GM23338 (cell line): ENCODE measurements at regions not wholly inside any gene's neighbourhood (a gene's known extent, or its start where the extent isn't known, plus 50 kb on each side); places are given as distances from the start of the nearest gene placed in this dataset.

Experiments used
- ATAC-seq: fragments of 200-7000 bp; cut with Tn5 transposase; 3 replicates; pipeline ENCODE4 v1.9.1; 2020
- DNase-seq: peaks from one replicate; pipeline ENCODE4 v3.0.0-alpha.2; 2015; ENCODE audit warnings: low spot score
- H2AFZ ChIP-seq: fragments of 200-600 bp; sonication (generic); 2 replicates; pipeline ENCODE4 v1.8.0; 2016; ENCODE audit warnings: antibody characterized with exemption, mild to moderate bottlenecking, moderate library complexity
- H3F3A ChIP-seq: fragments of 200-600 bp; sonication (generic); replicated peaks from 2 replicates; pipeline ENCODE4 v1.8.0; 2017; ENCODE audit warnings: antibody characterized with exemption, mixed run types, low read depth
- H3K27ac ChIP-seq: fragments of 200-600 bp; sonication (generic); 2 replicates; pipeline ENCODE4 v1.6.1; 2016; ENCODE audit warnings: low read depth
- H3K27me3 ChIP-seq: fragments of 200-600 bp; sonication (generic); 2 replicates; pipeline ENCODE4 v1.8.0; 2016; ENCODE audit warnings: mild to moderate bottlenecking, mixed run types, moderate library complexity; ENCODE audit not compliant: insufficient read depth
- H3K36me3 ChIP-seq: fragments of 200-600 bp; sonication (generic); 2 replicates; pipeline ENCODE4 v1.8.0; 2016; ENCODE audit warnings: mild to moderate bottlenecking; ENCODE audit not compliant: insufficient read depth
- H3K4me1 ChIP-seq: fragments of 200-600 bp; sonication (generic); 2 replicates; pipeline ENCODE4 v1.8.0; 2016; ENCODE audit warnings: mild to moderate bottlenecking, moderate library complexity; ENCODE audit not compliant: insufficient read depth
- H3K4me2 ChIP-seq: fragments of 200-600 bp; sonication (generic); 2 replicates; pipeline ENCODE4 v1.7.1; 2017; ENCODE audit warnings: mixed run types
- H3K4me3 ChIP-seq: fragments of 200-600 bp; sonication (generic); 2 replicates; pipeline ENCODE4 v1.6.1; 2016; ENCODE audit warnings: mixed run types
- H3K79me2 ChIP-seq: fragments of 200-600 bp; sonication (generic); replicated peaks from 2 replicates; pipeline ENCODE4 v1.8.0; 2017; ENCODE audit warnings: mild to moderate bottlenecking; ENCODE audit not compliant: insufficient read depth
- H3K9me2 ChIP-seq: fragments of 200-600 bp; sonication (generic); 2 replicates; pipeline ENCODE4 v1.8.0; 2017; ENCODE audit not compliant: insufficient read depth
- H4K20me1 ChIP-seq: fragments of 200-600 bp; sonication (generic); replicated peaks from 2 replicates; pipeline ENCODE4 v1.8.0; 2017; ENCODE audit warnings: mild to moderate bottlenecking; ENCODE audit not compliant: insufficient read depth
- H3K27ac Mint-ChIP-seq: 2 replicates; pipeline ENCODE4 v1.8.0; 2020; ENCODE audit warnings: inconsistent platforms, mild to moderate bottlenecking, moderate library complexity, mixed read lengths
- H3K27me3 Mint-ChIP-seq: 3 replicates; pipeline ENCODE4 v1.8.0; 2022; ENCODE audit warnings: low read depth, mild to moderate bottlenecking, moderate library complexity, mixed read lengths, inconsistent platforms; ENCODE audit not compliant: insufficient read depth, poor library complexity
- H3K36me3 Mint-ChIP-seq: 3 replicates; pipeline ENCODE4 v1.8.0; 2021; ENCODE audit warnings: low read depth, mild to moderate bottlenecking, inconsistent platforms, moderate library complexity, mixed read lengths
- H3K4me1 Mint-ChIP-seq: 3 replicates; pipeline ENCODE4 v1.8.0; 2020; ENCODE audit warnings: mild to moderate bottlenecking, inconsistent platforms, mixed read lengths
- H3K4me3 Mint-ChIP-seq: 3 replicates; pipeline ENCODE4 v1.8.0; 2021; ENCODE audit warnings: moderate library complexity, mild to moderate bottlenecking, inconsistent platforms, mixed read lengths
- H3K9me3 Mint-ChIP-seq: 3 replicates; pipeline ENCODE4 v1.8.0; 2020; ENCODE audit warnings: moderate library complexity, mild to moderate bottlenecking, inconsistent platforms, mixed read lengths
- CREB1 ChIP-seq: fragments of 250-450 bp; sonication (Bioruptor Pico); IDR thresholded peaks from 2 replicates; pipeline ENCODE4 v1.5.0; 2020; ENCODE audit warnings: low read depth, mild to moderate bottlenecking, moderate library complexity
- EZH2 ChIP-seq: fragments of 200-600 bp; sonication (generic); IDR thresholded peaks from one replicate; pipeline ENCODE4 v1.8.0; 2017; ENCODE audit warnings: antibody characterized with exemption, mild to moderate bottlenecking, low read depth; ENCODE audit not compliant: unreplicated experiment
- NANOG ChIP-seq: IDR thresholded peaks from 2 replicates; pipeline ENCODE4 v1.6.1; 2016; ENCODE audit warnings: antibody characterized with exemption, borderline replicate concordance
- POLR2AphosphoS5 ChIP-seq: IDR thresholded peaks from 2 replicates; pipeline ENCODE4 v1.6.1; 2016; ENCODE audit warnings: antibody characterized with exemption, low read depth
- STAT1 ChIP-seq: IDR thresholded peaks from one replicate; pipeline ENCODE4 v1.6.1; 2016; ENCODE audit warnings: antibody characterized with exemption; ENCODE audit not compliant: unreplicated experiment
- ZNF331 ChIP-seq: fragments of 250-450 bp; sonication (Bioruptor Pico); IDR thresholded peaks from 2 replicates; pipeline ENCODE4 v1.5.0; 2020; ENCODE audit warnings: low read depth, mild to moderate bottlenecking, moderate library complexity
- TF ChIP-seq, protein P1 (sequence below): fragments of 250-450 bp; sonication (Bioruptor Pico); IDR thresholded peaks from 2 replicates; pipeline ENCODE4 v1.5.0; 2020; ENCODE audit warnings: mild to moderate bottlenecking, moderate library complexity
- TF ChIP-seq, protein P2 (sequence below): IDR thresholded peaks from one replicate; pipeline ENCODE4 v1.6.1; 2018; ENCODE audit warnings: antibody characterized with exemption; ENCODE audit not compliant: unreplicated experiment
- TF ChIP-seq, protein P3 (sequence below), 2 experiments: fragments of 200-600 bp in 1 of 2; sonication (generic) in 1 of 2; conservative IDR thresholded peaks; 2 replicates each; pipeline versions ENCODE4 v1.5.1 to v1.6.1; 2016 to 2017; ENCODE audit warnings: antibody characterized with exemption in 2 of 2, low read depth in 2 of 2, mild to moderate bottlenecking in 2 of 2, moderate library complexity in 1 of 2

DNA sequence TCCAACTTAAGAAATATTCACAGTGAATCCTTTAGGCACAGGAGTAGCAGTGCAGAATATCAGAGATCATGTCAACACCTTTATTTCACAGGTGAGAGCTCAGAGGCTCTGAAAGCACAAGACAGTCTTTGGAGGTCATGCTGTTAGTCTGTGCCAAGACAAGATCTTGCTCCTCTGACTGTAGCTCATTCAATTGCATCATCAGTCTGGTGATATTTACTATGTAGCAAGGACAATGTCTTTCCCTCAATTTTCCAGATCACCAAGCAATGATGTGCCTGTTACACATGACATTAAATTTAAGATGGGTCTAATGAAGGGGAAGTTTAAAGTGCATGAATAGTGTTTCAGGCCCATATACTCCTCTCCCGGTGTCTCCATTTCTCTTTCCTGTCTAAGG is 277.5 kb downstream of the IL15 start:
- Mint-ChIP-seq H3K36me3 (no peaks in the 10 kb centered on the region), H3K27ac (no peak overlapping the region; the same call in 1 of the 2 replicates), H3K27me3 (no peaks in the 10 kb centered on the region), H3K9me3 (no peaks in the 10 kb centered on the region), H3K4me1 (peaks cover 8% of the 10 kb centered on the region), H3K4me3 (no peak overlapping the region)
- no peaks in the 10 kb centered on the region for H3K4me1 ChIP-seq
- DNase-seq (no peak), ATAC-seq (no peak)
- H2AFZ ChIP-seq, result no peak overlapping the region
- H3K27me3 ChIP-seq, result no peaks in the 10 kb centered on the region
- H3K9me2 ChIP-seq, result peaks cover 5% of the 10 kb centered on the region; the same call in 1 of the 2 replicates
- H3K4me2 ChIP-seq, result no peak overlapping the region
- no peak overlapping the region for H3K4me3 ChIP-seq
- H3K27ac ChIP-seq, result no peak overlapping the region
- TF ChIP-seq STAT1, result no peak
- TF ChIP-seq, protein P1, sequence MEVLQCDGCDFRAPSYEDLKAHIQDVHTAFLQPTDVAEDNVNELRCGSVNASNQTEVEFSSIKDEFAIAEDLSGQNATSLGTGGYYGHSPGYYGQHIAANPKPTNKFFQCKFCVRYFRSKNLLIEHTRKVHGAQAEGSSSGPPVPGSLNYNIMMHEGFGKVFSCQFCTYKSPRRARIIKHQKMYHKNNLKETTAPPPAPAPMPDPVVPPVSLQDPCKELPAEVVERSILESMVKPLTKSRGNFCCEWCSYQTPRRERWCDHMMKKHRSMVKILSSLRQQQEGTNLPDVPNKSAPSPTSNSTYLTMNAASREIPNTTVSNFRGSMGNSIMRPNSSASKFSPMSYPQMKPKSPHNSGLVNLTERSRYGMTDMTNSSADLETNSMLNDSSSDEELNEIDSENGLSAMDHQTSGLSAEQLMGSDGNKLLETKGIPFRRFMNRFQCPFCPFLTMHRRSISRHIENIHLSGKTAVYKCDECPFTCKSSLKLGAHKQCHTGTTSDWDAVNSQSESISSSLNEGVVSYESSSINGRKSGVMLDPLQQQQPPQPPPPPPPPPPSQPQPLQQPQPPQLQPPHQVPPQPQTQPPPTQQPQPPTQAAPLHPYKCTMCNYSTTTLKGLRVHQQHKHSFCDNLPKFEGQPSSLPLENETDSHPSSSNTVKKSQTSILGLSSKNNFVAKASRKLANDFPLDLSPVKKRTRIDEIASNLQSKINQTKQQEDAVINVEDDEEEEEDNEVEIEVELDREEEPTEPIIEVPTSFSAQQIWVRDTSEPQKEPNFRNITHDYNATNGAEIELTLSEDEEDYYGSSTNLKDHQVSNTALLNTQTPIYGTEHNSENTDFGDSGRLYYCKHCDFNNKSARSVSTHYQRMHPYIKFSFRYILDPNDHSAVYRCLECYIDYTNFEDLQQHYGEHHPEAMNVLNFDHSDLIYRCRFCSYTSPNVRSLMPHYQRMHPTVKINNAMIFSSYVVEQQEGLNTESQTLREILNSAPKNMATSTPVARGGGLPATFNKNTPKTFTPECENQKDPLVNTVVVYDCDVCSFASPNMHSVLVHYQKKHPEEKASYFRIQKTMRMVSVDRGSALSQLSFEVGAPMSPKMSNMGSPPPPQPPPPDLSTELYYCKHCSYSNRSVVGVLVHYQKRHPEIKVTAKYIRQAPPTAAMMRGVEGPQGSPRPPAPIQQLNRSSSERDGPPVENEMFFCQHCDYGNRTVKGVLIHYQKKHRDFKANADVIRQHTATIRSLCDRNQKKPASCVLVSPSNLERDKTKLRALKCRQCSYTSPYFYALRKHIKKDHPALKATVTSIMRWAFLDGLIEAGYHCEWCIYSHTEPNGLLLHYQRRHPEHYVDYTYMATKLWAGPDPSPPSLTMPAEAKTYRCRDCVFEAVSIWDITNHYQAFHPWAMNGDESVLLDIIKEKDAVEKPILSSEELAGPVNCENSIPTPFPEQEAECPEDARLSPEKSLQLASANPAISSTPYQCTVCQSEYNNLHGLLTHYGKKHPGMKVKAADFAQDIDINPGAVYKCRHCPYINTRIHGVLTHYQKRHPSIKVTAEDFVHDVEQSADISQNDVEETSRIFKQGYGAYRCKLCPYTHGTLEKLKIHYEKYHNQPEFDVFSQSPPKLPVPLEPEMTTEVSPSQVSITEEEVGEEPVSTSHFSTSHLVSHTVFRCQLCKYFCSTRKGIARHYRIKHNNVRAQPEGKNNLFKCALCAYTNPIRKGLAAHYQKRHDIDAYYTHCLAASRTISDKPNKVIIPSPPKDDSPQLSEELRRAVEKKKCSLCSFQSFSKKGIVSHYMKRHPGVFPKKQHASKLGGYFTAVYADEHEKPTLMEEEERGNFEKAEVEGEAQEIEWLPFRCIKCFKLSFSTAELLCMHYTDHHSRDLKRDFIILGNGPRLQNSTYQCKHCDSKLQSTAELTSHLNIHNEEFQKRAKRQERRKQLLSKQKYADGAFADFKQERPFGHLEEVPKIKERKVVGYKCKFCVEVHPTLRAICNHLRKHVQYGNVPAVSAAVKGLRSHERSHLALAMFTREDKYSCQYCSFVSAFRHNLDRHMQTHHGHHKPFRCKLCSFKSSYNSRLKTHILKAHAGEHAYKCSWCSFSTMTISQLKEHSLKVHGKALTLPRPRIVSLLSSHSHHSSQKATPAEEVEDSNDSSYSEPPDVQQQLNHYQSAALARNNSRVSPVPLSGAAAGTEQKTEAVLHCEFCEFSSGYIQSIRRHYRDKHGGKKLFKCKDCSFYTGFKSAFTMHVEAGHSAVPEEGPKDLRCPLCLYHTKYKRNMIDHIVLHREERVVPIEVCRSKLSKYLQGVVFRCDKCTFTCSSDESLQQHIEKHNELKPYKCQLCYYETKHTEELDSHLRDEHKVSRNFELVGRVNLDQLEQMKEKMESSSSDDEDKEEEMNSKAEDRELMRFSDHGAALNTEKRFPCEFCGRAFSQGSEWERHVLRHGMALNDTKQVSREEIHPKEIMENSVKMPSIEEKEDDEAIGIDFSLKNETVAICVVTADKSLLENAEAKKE, result no peak
- TF ChIP-seq, protein P2, sequence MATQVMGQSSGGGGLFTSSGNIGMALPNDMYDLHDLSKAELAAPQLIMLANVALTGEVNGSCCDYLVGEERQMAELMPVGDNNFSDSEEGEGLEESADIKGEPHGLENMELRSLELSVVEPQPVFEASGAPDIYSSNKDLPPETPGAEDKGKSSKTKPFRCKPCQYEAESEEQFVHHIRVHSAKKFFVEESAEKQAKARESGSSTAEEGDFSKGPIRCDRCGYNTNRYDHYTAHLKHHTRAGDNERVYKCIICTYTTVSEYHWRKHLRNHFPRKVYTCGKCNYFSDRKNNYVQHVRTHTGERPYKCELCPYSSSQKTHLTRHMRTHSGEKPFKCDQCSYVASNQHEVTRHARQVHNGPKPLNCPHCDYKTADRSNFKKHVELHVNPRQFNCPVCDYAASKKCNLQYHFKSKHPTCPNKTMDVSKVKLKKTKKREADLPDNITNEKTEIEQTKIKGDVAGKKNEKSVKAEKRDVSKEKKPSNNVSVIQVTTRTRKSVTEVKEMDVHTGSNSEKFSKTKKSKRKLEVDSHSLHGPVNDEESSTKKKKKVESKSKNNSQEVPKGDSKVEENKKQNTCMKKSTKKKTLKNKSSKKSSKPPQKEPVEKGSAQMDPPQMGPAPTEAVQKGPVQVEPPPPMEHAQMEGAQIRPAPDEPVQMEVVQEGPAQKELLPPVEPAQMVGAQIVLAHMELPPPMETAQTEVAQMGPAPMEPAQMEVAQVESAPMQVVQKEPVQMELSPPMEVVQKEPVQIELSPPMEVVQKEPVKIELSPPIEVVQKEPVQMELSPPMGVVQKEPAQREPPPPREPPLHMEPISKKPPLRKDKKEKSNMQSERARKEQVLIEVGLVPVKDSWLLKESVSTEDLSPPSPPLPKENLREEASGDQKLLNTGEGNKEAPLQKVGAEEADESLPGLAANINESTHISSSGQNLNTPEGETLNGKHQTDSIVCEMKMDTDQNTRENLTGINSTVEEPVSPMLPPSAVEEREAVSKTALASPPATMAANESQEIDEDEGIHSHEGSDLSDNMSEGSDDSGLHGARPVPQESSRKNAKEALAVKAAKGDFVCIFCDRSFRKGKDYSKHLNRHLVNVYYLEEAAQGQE, result no peak
- no peak for TF ChIP-seq CREB1 (CRISPR knock-in tag)
- no peak for TF ChIP-seq ZNF331 (CRISPR knock-in tag)
- TF ChIP-seq, protein P3, sequence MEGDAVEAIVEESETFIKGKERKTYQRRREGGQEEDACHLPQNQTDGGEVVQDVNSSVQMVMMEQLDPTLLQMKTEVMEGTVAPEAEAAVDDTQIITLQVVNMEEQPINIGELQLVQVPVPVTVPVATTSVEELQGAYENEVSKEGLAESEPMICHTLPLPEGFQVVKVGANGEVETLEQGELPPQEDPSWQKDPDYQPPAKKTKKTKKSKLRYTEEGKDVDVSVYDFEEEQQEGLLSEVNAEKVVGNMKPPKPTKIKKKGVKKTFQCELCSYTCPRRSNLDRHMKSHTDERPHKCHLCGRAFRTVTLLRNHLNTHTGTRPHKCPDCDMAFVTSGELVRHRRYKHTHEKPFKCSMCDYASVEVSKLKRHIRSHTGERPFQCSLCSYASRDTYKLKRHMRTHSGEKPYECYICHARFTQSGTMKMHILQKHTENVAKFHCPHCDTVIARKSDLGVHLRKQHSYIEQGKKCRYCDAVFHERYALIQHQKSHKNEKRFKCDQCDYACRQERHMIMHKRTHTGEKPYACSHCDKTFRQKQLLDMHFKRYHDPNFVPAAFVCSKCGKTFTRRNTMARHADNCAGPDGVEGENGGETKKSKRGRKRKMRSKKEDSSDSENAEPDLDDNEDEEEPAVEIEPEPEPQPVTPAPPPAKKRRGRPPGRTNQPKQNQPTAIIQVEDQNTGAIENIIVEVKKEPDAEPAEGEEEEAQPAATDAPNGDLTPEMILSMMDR (conservative IDR thresholded peaks at IDR 0.05; ENCODE audit: low read depth in 2 of 2), result no peak
- TF ChIP-seq POLR2AphosphoS5, result no peak
- TF ChIP-seq NANOG, result no peak
- no peak for TF ChIP-seq EZH2
- no peaks in the 10 kb centered on the region for H3K79me2 ChIP-seq
- H4K20me1 ChIP-seq, result no peaks in the 10 kb centered on the region
- H3F3A ChIP-seq, result no peaks in the 10 kb centered on the region
- H3K36me3 ChIP-seq, result no peaks in the 10 kb centered on the region
